ENCODE measurements at regions not wholly inside any gene's neighbourhood (a gene's known extent, or its start where the extent isn't known, plus 50 kb on each side); places are given as distances from the start of the nearest gene placed in this dataset.

DNA sequence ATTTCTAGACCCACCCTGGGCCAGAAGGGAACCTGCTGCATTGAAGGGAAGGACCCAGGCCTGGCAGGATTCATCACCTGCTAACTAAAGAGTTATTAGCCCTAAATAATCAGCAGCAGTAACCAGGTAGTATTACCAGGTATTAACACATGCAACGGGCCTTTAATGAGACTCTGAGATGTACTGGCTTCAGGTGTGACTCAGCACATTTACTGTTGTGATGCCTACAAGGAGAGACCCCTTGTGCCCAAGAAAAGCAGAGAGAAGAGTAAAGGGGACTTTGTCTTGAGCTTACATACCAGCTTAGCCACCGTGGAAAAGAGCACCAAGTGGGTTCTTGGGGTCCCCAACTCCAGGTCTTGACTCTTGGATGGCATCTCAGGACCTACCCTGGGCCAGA, 243.1 kb upstream of the SLC39A10 start:
- TF ChIP-seq CTCF (IDR thresholded peaks at IDR 0.05; ENCODE audit: poor library complexity) (no peak), EZH2 (IDR thresholded peaks at IDR 0.05; ENCODE audit: borderline replicate concordance) (no peak)

Measured in hepatocyte (in vitro differentiated cells).